Body of pancreas (tissue), 4 donors: ENCODE measurements at regions not wholly inside any gene's neighbourhood (a gene's known extent, or its start where the extent isn't known, plus 50 kb on each side); places are given as distances from the start of the nearest gene placed in this dataset.

Source experiments
- POLR2A ChIP-seq, 3 donors: fragments of 450-650 bp; IDR thresholded peaks; one replicate each; pipeline ENCODE4 v1.6.1; 2016; ENCODE audit warnings: antibody characterized with exemption in 3 of 3, mild to moderate bottlenecking in 2 of 3
- TF ChIP-seq, protein P1 (sequence below), 7 experiments: fragments of 450-650 bp in 4 of 7; fragments of 200-600 bp in 3 of 7; sonication (generic) in 3 of 7; IDR thresholded peaks; one replicate each; pipeline ENCODE4 v1.5.1; 2016 to 2019; ENCODE audit warnings: antibody characterized with exemption in 7 of 7

DNA sequence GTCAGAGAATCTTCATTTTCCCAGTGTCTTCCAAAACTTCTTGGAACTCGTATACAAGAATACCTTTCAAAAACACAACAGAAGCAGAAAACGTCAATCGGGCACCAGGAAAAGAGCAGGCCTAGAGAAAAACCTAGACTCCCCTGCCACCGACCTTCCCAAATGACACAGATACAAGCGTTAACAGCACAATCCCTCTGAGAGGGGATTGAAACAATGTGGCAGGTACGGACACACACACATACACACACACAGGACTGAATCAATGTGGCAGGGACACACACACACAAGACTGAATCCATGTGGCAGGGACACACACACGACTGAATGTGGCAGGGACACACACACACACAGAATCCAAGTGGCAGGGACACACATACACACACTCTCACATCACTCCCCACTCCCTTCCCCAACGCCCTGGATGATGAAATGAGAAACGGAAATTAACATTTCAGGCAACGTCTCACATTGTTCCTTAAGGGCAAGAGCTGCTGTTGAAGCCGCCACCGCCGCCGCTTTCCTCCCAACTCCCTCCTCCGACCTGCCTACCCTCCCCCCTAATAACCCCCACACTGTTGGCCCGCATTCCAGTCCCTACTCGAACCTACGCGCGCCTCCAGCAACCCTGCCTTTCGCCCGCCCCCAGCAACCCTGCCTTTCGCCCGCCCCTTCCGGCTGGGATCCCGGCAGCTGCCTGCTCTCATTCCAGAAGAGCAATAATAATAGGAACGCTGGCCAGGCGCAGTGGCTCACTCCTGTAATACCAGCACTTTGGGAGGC is 302.1 kb upstream of the HSFY2 start:
- TF ChIP-seq POLR2A (IDR thresholded peaks at IDR 0.05) = no peak
- TF ChIP-seq, protein P1, sequence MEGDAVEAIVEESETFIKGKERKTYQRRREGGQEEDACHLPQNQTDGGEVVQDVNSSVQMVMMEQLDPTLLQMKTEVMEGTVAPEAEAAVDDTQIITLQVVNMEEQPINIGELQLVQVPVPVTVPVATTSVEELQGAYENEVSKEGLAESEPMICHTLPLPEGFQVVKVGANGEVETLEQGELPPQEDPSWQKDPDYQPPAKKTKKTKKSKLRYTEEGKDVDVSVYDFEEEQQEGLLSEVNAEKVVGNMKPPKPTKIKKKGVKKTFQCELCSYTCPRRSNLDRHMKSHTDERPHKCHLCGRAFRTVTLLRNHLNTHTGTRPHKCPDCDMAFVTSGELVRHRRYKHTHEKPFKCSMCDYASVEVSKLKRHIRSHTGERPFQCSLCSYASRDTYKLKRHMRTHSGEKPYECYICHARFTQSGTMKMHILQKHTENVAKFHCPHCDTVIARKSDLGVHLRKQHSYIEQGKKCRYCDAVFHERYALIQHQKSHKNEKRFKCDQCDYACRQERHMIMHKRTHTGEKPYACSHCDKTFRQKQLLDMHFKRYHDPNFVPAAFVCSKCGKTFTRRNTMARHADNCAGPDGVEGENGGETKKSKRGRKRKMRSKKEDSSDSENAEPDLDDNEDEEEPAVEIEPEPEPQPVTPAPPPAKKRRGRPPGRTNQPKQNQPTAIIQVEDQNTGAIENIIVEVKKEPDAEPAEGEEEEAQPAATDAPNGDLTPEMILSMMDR (IDR thresholded peaks at IDR 0.05) = no peak
